HG03103 (cell line): ENCODE measurements at regions not wholly inside any gene's neighbourhood (a gene's known extent, or its start where the extent isn't known, plus 50 kb on each side); places are given as distances from the start of the nearest gene placed in this dataset.
"Not testable (repeated sequence)": the region's sequence is repeated elsewhere in the genome, so short reads cannot be mapped to it uniquely, and the experiment has no call there.

ENCODE experiments used
- ATAC-seq: cut with Tn5 transposase; IDR thresholded peaks from one replicate; pipeline ENCODE4 v1.9.1; 2021; ENCODE audit warnings: low read depth; ENCODE audit not compliant: unreplicated experiment

GRCh38 chr10:121128164-121128563, 277.0 kb downstream of the WDR11 start:
- no peak for ATAC-seq

GRCh38 chr10:121129266-121129665, 278.1 kb downstream of the WDR11 start:
- ATAC-seq, result no peak

GRCh38 chr10:121130382-121130781, 279.2 kb downstream of the WDR11 start:
- ATAC-seq, result no peak

GRCh38 chr10:121131014-121131413, 279.9 kb downstream of the WDR11 start:
- no peak for ATAC-seq

- no peak for ATAC-seq
Observed at GRCh38 chr10:121131426-121132265, 280.5 kb downstream of the WDR11 start.

- ATAC-seq, result no peak
Observed at GRCh38 chr10:121132273-121132672, 281.1 kb downstream of the WDR11 start.

GRCh38 chr10:121133901-121134300, 282.7 kb downstream of the WDR11 start:
- no peak for ATAC-seq

- ATAC-seq, result no peak
Observed at GRCh38 chr10:121134711-121135110, 283.5 kb downstream of the WDR11 start.

GRCh38 chr10:121135512-121135911, 284.4 kb downstream of the WDR11 start:
- ATAC-seq, result no peak

- ATAC-seq, result no peak
Observed at GRCh38 chr10:121137533-121137932, 286.4 kb downstream of the WDR11 start.

- ATAC-seq, result no peak
Observed at GRCh38 chr10:121138112-121138860, 287.1 kb downstream of the WDR11 start.

GRCh38 chr10:121138918-121139317, 287.8 kb downstream of the WDR11 start:
- ATAC-seq, result no peak

GRCh38 chr10:121145802-121146395, 294.7 kb downstream of the WDR11 start:
- not testable (repeated sequence) for ATAC-seq

GRCh38 chr10:121148921-121149320, 297.8 kb downstream of the WDR11 start:
- ATAC-seq, result no peak

GRCh38 chr10:121152033-121152432, 300.9 kb downstream of the WDR11 start:
- no peak for ATAC-seq

- ATAC-seq, result no peak
Observed at GRCh38 chr10:121152935-121153334, 301.8 kb downstream of the WDR11 start.

GRCh38 chr10:121154310-121154709, 303.1 kb downstream of the WDR11 start:
- ATAC-seq, result no peak

- no peak for ATAC-seq
Observed at GRCh38 chr10:121154846-121155245, 303.7 kb downstream of the WDR11 start.

GRCh38 chr10:121155742-121156474, 304.7 kb downstream of the WDR11 start:
- no peak for ATAC-seq

GRCh38 chr10:121157998-121158397, 306.8 kb downstream of the WDR11 start:
- no peak for ATAC-seq
